ENCODE measurements at regions not wholly inside any gene's neighbourhood (a gene's known extent, or its start where the extent isn't known, plus 50 kb on each side); places are given as distances from the start of the nearest gene placed in this dataset.

DNA sequence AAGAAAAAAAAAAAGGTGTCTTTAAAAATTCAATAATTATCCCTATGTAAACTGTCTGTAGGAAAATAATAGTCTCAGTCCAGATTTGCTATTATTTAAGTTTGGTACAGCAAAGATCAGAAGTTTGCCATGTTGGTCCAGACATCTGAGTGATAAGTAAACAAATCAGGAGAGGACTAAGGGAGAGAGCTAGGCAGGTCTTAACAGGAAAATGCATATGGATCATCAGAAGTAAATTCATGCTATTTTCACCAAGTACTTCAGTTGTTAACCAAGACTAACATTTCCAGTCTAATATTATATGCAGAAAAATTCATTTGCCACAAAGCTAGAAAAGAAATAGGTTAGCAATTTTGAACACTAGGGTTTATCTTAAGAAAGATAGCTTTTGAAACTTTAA, 95.0 kb upstream of the STK17B start:
- DNase-seq (ENCODE audit: low read depth) (no peak), FAIRE-seq (no peak)
- Mint-ChIP-seq H3K9me3 (ENCODE audit: unreplicated experiment) (no peaks in the 10 kb centered on the region), H3K27me3 (ENCODE audit: low read depth, unreplicated experiment) (no peaks in the 10 kb centered on the region), H3K27ac (ENCODE audit: unreplicated experiment) (no peak overlapping the region), H3K36me3 (ENCODE audit: low read depth, unreplicated experiment) (no peaks in the 10 kb centered on the region), H3K4me3 (ENCODE audit: unreplicated experiment) (no peak overlapping the region), H3K4me1 (ENCODE audit: low read depth, unreplicated experiment) (peaks cover 22% of the 10 kb centered on the region)
- Histone ChIP-seq H4K20me1 (ENCODE audit: insufficient read depth, low read length) (no peaks in the 10 kb centered on the region), H3K9ac (ENCODE audit: low read length) (no peak overlapping the region), H3K9me3 (ENCODE audit: insufficient read depth, low read depth, low read length) (no peaks in the 10 kb centered on the region), H2AFZ (ENCODE audit: low read depth, low read length) (no peak overlapping the region), H3K4me3 (ENCODE audit: insufficient read depth, low read depth, low read length) (no peak overlapping the region), H3K4me2 (ENCODE audit: low read length) (no peak overlapping the region), H3K36me3 (ENCODE audit: insufficient read depth, low read length) (no peaks in the 10 kb centered on the region), H3K4me1 (ENCODE audit: insufficient read depth, low read length) (peaks cover 10% of the 10 kb centered on the region), H3K27me3 (ENCODE audit: insufficient read depth, low read length) (no peaks in the 10 kb centered on the region), H3K27ac (ENCODE audit: low read depth, low read length) (no peak overlapping the region), H3K79me2 (ENCODE audit: insufficient read depth, low read length) (no peaks in the 10 kb centered on the region)
- TF ChIP-seq EZH2 (IDR thresholded peaks at IDR 0.05; ENCODE audit: insufficient read depth, low read length), result no peak
- TF ChIP-seq, protein P1, sequence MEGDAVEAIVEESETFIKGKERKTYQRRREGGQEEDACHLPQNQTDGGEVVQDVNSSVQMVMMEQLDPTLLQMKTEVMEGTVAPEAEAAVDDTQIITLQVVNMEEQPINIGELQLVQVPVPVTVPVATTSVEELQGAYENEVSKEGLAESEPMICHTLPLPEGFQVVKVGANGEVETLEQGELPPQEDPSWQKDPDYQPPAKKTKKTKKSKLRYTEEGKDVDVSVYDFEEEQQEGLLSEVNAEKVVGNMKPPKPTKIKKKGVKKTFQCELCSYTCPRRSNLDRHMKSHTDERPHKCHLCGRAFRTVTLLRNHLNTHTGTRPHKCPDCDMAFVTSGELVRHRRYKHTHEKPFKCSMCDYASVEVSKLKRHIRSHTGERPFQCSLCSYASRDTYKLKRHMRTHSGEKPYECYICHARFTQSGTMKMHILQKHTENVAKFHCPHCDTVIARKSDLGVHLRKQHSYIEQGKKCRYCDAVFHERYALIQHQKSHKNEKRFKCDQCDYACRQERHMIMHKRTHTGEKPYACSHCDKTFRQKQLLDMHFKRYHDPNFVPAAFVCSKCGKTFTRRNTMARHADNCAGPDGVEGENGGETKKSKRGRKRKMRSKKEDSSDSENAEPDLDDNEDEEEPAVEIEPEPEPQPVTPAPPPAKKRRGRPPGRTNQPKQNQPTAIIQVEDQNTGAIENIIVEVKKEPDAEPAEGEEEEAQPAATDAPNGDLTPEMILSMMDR (IDR thresholded peaks at IDR 0.05; ENCODE audit: insufficient read depth, low read depth, low read length), result no peak

DNA sequence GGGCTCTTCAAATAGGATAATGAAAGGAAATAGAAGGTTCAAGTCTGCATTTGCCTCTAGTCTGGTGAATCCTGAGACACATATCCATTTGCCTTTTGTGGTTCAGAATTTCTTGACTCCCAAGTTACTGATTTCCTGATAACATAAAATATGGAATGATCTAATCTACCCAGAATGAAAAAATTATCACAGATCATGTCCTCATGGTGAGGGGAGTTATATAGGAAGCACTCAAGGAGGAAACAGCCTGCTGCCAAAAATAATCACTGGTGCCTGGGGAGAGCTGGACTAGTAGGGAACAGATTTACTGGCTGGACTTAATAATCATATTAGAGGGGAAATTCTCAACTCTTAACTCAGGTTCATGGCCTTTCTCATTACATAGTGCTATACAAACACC, 95.5 kb upstream of the STK17B start:
- Histone ChIP-seq H2AFZ (ENCODE audit: low read depth, low read length) (no peak overlapping the region), H4K20me1 (ENCODE audit: insufficient read depth, low read length) (no peaks in the 10 kb centered on the region), H3K9ac (ENCODE audit: low read length) (no peak overlapping the region), H3K9me3 (ENCODE audit: insufficient read depth, low read depth, low read length) (no peaks in the 10 kb centered on the region), H3K4me3 (ENCODE audit: insufficient read depth, low read depth, low read length) (no peak overlapping the region), H3K4me1 (ENCODE audit: insufficient read depth, low read length) (peaks cover 10% of the 10 kb centered on the region), H3K27me3 (ENCODE audit: insufficient read depth, low read length) (no peaks in the 10 kb centered on the region), H3K4me2 (ENCODE audit: low read length) (no peak overlapping the region), H3K36me3 (ENCODE audit: insufficient read depth, low read length) (no peaks in the 10 kb centered on the region), H3K27ac (ENCODE audit: low read depth, low read length) (no peak overlapping the region), H3K79me2 (ENCODE audit: insufficient read depth, low read length) (no peaks in the 10 kb centered on the region)
- Mint-ChIP-seq H3K27me3 (ENCODE audit: low read depth, unreplicated experiment) (no peaks in the 10 kb centered on the region), H3K27ac (ENCODE audit: unreplicated experiment) (peak overlapping the region; percentile 34), H3K9me3 (ENCODE audit: unreplicated experiment) (no peaks in the 10 kb centered on the region), H3K4me1 (ENCODE audit: low read depth, unreplicated experiment) (peaks cover 22% of the 10 kb centered on the region), H3K4me3 (ENCODE audit: unreplicated experiment) (no peak overlapping the region), H3K36me3 (ENCODE audit: low read depth, unreplicated experiment) (no peaks in the 10 kb centered on the region)
- FAIRE-seq, result peak; percentile 49
- TF ChIP-seq EZH2 (IDR thresholded peaks at IDR 0.05; ENCODE audit: insufficient read depth, low read length), result no peak
- TF ChIP-seq, protein P1 (IDR thresholded peaks at IDR 0.05; ENCODE audit: insufficient read depth, low read depth, low read length), result no peak
- DNase-seq (ENCODE audit: low read depth), result no peak

GRCh38 chr2:196268025-196268424, 96.6 kb upstream of the STK17B start:
- no peak overlapping the region for H2AFZ ChIP-seq (ENCODE audit: low read depth, low read length)
- Mint-ChIP-seq H3K36me3 (ENCODE audit: low read depth, unreplicated experiment) (no peaks in the 10 kb centered on the region), H3K4me1 (ENCODE audit: low read depth, unreplicated experiment) (peaks cover 15% of the 10 kb centered on the region), H3K27ac (ENCODE audit: unreplicated experiment) (no peak overlapping the region), H3K4me3 (ENCODE audit: unreplicated experiment) (no peak overlapping the region), H3K9me3 (ENCODE audit: unreplicated experiment) (no peaks in the 10 kb centered on the region), H3K27me3 (ENCODE audit: low read depth, unreplicated experiment) (no peaks in the 10 kb centered on the region)
- no peaks in the 10 kb centered on the region for H3K27me3 ChIP-seq (ENCODE audit: insufficient read depth, low read length)
- TF ChIP-seq, protein P1 (IDR thresholded peaks at IDR 0.05; ENCODE audit: insufficient read depth, low read depth, low read length), result no peak
- no peak for TF ChIP-seq EZH2 (IDR thresholded peaks at IDR 0.05; ENCODE audit: insufficient read depth, low read length)
- H3K9me3 ChIP-seq (ENCODE audit: insufficient read depth, low read depth, low read length), result no peaks in the 10 kb centered on the region
- H3K4me3 ChIP-seq (ENCODE audit: insufficient read depth, low read depth, low read length), result no peak overlapping the region
- no peaks in the 10 kb centered on the region for H3K79me2 ChIP-seq (ENCODE audit: insufficient read depth, low read length)
- no peaks in the 10 kb centered on the region for H4K20me1 ChIP-seq (ENCODE audit: insufficient read depth, low read length)
- H3K4me2 ChIP-seq (ENCODE audit: low read length), result no peak overlapping the region
- peaks cover 7% of the 10 kb centered on the region for H3K4me1 ChIP-seq (ENCODE audit: insufficient read depth, low read length)
- no peaks in the 10 kb centered on the region for H3K36me3 ChIP-seq (ENCODE audit: insufficient read depth, low read length)
- FAIRE-seq (no peak), DNase-seq (ENCODE audit: low read depth) (no peak)
- H3K9ac ChIP-seq (ENCODE audit: low read length), result no peak overlapping the region
- no peak overlapping the region for H3K27ac ChIP-seq (ENCODE audit: low read depth, low read length)
